Stimulated activated CD8-positive, alpha-beta memory T cell treated with anti-CD3 and anti-CD28 coated beads, Interleukin-7, amount 100 ng/mL, for 24 hours (primary cell): ENCODE measurements at regions not wholly inside any gene's neighbourhood (a gene's known extent, or its start where the extent isn't known, plus 50 kb on each side); places are given as distances from the start of the nearest gene placed in this dataset.
"Not testable (repeated sequence)": the region's sequence is repeated elsewhere in the genome, so short reads cannot be mapped to it uniquely, and the experiment has no call there.

Experiments
- DNase-seq: peaks from one replicate; pipeline ENCODE4 v3.0.0-alpha.2; 2020; ENCODE audit warnings: low read depth

DNA sequence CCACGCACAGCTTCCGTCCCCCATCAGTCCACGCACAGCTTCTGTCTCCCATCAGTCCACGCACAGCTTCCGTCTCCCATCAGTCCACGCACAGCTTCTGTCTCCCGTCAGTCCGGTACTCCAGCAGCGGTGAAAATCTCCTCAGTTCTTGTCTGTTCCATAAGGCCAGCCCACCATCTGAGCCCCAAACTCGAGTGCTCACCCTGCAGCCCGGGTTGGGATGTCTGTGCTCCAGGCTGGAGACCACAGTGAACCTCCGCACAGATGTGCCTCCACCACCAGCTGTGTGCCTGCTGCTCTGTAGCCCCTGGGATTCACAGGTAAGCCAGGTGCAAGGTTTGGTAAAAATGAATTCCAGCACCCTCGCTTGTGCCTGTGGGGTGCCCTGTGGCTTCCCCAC lies 258.6 kb downstream of the NPHP4 start:
- DNase-seq: no peak

DNA sequence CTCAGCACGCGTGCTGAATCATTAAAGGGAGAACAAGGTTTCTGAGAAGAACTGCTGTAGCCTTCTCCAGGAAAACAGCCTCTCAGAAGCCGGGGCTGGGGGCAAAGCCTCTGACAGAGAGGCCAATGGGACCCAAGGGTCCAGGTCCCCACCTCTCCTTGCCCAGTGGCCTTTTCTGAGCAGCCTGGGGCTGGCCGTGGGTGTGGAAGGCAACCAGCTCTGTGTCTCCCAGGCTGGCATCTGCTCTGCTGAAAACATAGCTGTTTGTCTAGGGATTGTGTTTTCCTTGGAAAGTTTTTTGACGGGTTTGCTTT lies 261.2 kb downstream of the NPHP4 start:
- DNase-seq: no peak

DNA sequence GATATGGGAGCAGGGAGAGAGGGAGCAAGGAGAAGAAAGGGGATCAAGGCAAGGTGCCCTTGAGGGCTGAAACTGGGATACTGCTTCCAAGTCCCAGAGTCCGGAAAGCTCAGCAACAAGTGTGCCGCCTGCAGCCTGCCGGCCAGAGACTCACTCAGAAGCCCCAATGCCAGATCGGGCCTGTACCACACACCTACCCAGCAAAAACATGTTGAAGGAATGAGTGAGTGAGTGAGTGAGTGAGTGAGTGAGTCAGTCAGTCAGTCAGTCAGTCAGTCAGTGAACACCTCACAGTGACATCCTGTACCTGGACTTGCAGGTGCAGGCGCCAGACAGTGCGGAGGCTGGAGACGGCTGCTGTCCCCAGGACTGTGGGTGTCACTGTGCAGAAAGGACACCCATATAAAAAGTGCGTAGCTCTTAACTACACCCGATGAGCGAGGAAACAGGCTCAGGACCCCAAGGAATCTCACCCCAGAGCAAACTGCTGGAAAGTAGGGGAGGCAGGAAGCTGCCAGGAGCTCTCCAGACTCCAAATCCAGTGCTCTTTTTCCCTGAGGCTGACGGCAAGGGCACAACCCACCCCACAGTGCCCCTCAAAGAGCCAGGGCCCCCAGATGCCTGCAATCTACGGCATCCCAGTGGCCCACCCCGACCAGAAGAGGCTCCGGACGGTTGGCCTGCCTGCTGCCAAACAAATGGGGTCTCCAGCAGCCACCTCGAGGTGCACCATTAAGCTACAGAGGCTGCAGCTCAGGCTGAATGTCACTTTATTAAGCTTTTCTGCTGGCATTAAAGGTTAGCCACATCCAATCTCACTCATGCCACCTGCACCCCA lies 261.7 kb downstream of the NPHP4 start:
- no peak for DNase-seq

DNA sequence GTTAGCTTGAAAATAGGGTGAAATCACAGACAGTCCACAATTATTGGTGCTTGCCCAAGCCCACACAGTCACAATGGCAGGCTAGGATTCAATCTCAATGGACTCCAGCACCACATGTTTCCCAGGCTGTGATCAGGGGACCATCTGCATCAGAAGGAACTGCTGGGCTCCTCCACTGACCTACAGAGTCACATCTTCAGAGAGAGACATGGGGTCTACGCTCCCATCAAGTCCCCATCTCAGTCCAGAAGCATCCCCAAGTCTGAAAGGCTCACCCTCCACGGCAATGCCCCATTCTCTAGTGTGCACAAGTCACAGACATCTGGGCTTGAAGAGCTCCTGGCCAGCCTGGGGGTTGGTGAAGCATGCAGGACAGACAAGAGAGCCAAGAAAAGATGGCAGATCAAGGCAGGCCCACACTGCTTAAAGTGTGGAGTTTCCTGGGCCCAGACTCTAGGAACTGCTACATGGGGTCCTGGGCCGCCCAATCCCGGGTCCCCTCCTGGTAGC lies 262.5 kb downstream of the NPHP4 start:
- DNase-seq: no peak

DNA sequence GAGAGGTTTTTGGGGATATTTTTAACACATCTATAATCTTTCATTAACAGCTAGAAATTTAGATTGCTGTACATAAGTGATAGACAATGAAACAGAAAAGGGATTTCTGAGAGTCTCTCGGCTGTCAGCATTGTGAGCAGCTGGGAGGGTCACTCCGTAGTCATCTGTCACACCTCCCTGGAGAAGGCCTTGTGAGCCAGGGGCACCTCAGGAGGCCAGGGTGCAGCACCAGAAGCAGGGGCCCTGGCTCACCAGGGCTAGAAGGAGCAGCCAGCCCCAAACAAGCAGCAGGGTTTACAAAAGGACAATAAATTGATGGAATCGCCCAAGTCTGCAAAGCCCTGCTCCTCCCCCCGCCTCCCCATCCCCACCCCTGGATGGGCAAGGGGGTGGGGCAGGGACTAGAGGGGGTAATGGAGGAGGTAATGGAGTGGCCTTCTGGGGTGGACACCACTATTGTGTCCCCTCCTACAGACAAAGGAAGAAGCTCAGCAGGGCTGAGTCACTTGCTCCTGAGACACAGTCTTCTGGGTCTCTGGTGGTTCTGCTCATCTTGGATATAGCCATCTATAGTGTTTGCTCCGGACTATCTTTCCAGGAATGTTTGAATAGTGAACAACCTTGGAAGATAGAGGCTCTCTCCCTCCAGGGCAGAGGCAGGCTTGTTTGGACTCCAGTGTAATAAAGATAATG lies 263.4 kb downstream of the NPHP4 start:
- DNase-seq: no peak

DNA sequence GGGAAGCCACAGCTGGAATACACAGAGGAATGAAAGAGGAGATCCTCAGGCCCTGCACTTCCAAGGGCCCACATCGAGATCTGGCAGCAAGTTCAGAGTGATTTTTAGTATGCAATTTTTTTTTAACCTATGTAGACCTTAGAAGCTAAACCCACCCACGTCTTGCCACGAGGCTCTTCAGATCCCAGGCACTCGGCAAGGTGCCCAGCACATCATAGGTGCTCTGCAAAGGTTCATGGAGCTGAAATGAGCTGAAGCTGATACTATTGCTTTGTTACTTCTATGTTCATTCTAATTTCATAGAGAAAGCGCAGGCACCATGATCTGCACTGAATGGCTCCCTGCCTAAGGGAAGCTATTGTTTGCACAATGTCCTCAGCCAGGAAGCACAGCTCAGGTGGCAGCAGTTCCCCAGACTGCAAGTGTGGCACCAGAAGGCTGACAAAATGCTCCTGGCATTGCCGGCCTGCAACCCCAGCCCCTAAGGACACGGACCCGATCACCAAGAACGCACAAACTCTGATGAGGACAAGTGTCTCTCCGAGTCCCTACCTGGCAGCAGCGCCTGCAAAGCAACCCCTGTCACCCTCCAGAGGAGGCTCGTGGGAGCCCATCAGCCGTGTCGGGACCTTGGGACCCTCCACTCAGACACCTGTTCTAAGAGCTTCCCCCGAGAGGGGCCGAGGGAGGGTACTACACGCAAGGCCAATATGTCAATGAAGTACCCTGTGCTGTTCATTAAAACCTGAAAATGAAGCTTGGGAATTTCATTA lies 264.2 kb downstream of the NPHP4 start:
- DNase-seq: no peak

DNA sequence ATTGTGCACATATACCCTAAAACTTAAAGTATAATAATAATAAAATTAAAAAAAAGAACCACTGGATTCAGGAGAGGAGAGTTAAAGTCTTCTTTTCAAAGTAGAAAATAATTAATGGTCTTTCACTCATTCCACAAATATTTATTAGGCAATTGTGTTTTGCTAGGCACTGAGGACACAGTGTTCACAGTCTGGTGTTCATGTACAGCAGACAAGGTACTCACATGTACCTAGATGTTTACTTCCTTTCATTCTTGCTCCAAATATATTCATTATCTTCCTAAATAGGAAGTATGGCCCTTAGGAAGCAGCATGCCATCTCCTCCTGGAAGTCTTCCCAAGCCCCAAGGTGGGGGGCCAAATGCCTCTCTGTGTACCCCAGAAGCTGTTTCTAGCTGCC lies 265.0 kb downstream of the NPHP4 start:
- DNase-seq: no peak

DNA sequence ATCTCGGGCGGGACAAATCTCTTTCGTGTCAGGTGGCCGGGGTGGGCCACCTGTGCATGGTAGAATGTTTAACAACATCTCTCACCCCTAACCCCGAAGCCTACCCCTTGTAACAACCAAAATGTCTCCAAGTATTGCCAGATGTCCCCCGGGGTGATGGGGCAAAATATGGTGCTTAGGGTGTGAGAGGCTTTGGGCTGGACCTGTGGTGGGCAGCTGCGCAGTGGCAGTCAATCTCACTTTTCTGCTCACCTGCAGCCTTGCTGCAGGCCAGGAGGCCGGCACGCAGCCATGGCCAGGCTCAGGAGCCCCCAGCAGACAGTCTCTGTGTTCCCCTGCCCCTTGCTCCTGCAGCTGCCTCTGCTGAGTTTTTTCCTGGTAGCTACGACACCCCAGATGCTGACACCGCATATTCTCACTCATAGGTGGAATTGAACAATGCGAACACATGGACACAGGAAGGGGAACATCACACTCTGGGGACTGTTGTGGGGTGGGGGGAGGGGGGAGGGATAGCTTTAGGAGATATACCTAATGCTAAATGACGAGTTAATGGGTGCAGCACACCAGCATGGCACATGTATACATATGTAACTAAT lies 265.5 kb downstream of the NPHP4 start:
- DNase-seq: not testable (repeated sequence)

DNA sequence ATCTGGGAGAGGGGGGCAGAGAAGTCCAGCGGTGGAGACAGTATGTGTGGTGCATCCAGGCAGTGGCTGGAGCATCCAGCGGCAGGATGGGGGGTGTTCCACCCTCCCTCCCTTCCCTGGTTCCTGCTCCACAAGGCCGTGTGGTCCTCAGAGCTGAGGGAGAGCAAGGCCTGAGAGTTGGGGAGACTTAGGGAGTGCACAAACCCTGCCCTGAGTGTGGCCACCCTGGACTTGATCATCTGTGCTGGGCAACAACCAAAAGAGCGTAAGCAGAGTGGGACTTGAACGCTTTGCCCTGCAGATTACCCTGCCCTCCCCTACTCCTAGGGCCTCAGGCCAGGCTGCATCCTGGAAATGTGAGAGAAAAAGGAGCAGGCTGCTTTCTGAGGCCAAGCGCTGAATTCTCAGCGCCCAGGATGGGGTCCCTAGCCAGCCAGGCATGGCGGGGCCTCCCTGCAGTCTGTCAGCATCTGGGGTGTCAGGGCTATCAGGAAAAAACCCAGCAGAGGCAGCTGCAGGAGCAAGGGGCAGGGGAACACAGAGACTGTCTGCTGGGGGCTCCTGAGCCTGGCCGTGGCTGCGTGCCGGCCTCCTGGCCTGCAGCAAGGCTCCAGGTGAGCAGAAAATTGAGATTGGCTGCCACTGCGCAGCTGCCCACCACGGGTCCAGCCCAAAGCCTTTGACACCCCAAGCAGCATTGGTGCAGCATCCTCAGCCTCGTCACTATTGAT lies 266.2 kb downstream of the NPHP4 start:
- DNase-seq: no peak

DNA sequence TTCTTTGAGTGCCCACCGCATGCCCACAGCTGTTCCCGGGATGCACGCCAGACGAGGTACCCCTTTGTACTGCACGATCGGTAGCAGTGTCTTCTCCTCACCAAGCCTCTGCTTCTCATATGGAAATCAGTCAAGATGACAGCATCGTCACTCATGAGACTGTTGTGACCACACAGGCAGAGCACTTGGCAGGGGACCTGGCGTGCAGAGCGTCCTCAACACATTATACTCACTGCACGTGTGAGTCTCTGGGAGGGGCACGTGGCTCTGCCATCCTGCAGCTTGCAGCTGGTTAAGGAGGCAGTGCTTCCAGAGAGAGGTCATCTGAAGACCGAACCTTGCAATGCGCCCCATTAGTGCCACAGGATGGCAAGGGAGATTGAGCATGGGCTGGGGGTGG lies 266.8 kb downstream of the NPHP4 start:
- no peak for DNase-seq

DNA sequence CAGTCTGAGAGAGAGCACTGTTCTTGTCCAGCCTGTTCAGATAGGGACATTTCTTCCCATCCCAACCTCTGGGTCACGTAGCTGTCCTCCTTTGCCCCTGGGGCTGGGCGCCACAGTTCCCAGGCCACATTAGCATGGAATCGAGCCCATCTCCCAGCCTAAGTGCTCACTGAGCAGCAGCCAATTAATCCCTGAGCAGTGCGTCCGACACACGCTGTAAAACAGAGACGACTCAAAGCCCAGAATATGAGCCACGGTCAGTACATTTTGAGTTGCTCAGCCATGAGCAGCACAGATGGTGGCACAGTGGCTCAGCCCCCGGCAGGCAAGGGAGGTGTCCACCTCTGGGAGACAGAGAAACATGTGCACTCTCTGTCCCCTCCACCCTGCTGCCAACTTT lies 267.4 kb downstream of the NPHP4 start:
- DNase-seq: no peak

DNA sequence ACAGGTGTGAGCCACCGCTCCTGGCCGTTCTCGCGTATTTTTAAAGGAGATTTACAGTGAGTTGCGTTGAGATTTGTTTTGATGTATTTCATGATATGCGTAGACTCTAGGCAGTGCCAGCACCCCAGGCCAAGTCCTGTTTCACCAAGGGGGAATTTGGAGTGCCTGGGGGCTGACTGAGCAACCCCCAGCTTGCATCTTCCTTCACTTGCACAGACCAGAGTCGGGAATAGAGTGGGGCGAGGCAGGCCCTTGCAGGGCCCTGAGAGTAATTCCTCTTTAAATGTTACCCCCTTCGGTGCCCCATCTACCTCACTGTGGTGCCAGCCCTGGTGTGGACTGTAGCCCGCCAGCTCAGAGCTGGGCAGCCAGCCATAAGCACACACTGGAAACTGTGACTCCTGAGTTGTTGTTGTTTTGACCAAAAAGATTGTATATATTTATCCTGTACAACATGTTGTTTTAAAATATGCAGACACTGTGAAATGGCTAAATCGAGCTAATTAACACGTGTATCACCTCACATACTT lies 269.5 kb downstream of the NPHP4 start:
- DNase-seq: no peak

DNA sequence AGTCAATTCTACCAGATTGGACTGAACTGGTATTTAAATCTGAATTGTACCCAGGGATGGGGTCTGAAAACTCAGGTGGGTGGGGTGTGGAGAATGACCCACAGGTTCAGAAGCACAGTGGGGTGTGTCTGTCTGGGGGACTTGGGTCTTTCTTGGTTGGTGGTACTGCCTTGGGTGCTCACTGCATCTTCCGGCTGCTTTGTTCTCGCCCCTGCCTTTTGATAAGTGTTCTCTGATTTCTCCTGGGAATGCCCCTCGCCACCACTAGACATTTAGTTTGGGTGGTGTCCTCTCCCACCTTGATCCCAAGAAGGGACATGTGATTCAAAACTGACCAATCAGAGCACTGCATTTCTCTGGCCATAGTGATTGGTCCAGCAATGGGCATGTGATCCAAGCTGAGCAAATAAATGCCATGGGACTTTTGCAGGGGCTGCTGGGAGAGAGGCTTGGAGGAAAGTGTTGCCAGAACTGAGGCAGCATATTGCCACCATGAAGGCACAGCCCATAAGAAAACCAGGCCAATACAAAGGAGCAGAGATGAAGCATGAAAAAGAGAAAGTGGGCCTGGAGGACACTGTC lies 270.5 kb downstream of the NPHP4 start:
- no peak for DNase-seq

DNA sequence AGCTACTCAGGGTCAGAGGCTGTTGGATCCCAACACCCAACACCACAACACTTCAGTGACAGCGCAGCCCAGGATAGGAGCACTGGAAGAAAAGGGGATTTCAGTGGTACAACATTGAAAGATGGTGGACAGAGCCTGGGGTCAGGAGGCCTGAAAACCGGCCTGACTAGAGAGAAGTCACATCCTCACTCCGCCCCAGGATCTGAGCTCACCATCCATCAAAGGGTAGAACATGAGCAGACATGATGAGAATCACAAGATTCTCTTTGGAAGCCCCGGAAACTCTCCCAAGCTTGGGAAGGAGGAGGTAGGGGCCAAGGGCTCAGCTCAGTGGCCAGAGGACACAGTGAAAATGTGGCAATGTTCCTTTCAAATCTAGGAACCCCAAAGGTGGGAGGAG lies 271.3 kb downstream of the NPHP4 start:
- no peak for DNase-seq

DNA sequence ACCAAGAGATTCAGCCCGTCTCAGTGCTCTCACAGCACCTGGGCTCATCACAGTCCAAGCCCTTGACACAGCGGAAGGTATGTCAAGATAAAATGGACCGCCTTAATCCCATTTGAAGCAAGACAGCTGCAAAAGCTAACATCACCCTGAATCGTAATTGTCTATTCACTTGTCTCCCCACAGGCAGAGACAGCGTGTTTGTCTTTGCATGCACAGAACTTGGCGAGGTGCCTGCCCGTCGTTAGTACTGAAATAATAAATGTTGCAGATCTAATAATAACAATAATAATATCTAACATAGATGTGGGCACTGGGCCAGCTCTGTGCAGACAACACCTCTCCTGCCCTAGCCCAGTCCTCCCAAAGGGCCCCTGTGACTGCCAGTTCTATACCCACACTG lies 271.7 kb downstream of the NPHP4 start:
- DNase-seq: no peak

DNA sequence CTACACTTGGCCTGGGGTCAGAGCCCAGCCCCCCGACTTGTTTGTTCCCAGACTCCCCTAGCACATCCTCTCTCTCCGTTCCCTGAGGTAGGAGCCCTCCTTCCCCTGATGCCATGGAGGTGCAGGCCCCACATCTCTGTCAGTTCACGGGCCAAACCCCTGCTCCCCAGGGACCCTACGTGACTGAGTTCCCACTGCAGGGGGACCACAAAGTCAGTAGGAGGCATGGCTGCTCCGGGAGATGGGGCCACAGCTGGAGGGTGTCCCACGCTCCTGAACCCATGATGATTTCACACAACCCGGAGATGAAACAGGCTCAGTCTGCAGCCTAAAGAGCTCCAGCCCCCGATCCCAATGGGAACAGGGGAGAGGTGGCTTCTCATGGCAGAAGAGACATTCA lies 272.2 kb downstream of the NPHP4 start:
- DNase-seq: no peak

DNA sequence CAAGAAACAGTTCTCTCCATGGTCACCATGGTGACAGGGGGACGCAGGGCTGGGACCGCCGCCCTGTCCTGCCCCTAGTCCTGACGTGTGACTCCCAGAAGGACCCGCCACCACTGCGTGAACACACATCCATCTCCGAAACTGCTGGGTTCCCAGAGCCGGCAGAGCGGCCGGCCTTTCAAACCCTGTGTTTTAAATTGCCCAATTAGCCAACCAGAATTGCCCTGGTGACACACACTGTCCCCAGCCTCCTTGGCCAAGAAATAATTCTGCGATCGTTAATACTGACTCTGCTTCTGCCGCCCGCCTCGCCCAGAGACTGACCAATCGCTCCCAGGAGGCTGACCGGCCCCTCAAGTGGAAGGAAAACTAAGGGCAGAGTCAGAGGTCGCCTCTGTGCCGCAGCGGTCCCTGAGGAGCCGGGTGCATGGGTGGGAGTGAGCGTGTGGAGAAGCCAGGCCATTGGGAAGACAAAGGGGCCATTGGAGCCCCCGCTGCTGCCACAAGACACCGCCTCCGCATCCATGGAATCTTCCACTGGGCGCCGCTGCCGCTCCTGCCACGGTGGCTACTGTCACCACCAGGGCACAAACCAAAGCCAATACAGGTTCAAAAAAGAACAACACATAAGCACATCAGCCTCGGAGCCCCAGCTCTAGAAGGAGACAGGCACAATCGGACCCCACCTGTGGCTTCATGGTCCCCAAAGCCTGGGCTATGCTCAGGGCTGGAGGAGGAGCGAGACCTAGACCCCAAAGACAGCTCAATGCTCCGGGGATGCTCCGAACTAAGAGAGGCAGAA lies 273.2 kb downstream of the NPHP4 start:
- no peak for DNase-seq

DNA sequence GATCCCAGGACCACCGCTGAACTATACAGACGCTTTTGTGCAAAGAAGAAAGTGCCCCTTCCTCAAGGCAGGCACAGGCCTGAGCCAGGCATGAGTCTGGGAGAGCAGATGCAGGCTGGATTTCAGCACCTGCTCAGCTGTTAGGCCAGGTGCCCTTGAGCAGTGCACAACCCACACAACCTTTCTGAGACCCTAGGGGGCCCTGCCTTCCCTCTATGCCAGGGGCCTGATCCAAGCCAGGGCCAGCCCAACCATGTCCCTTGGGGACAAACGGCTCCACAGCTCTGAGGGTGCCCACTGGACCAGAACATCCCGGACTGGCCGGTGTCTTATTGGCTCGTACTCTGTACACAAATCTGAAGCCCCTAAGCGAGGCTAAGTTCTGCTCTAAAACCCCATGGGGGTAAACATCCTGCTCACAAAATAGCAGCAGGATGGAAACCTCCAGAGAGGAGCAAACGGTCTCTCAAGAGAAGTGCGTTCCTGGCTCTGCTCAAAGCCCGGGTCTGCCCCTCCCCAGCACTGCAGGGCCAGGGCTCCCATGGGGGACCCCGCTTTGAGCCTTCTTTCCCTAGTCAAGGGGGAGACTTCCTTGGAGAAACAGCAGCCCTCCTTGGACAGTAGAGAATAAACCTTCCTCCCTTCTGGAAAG lies 275.1 kb downstream of the NPHP4 start:
- DNase-seq: no peak

DNA sequence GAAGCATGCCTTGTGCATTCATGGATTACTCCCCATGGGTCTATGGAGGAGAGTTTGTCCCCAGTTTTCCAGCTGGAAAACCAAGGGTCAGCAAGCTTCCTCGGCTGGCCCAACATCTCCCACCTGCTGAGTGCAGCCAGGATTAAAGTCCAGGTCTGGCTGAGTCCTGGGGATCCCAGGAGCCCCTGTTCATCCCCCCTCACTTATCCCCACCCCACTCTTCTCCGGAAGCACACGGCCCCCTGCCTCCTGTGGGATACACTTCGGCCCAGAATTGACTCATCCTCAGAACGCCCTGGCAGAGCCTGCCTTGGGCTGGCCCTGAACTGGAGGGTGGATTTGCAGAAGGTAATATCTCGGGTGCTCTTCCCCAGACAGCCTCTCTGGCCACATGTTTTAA lies 276.1 kb downstream of the NPHP4 start:
- no peak for DNase-seq
